A549 (cell line): ENCODE measurements at regions not wholly inside any gene's neighbourhood (a gene's known extent, or its start where the extent isn't known, plus 50 kb on each side); places are given as distances from the start of the nearest gene placed in this dataset.

Experiments
- CBX8 ChIP-seq: fragments of 200-600 bp; sonication (generic); IDR thresholded peaks from 2 replicates; pipeline ENCODE4 v1.6.1; 2016
- ESRRA ChIP-seq: fragments of 150-350 bp; IDR thresholded peaks from 2 replicates; pipeline ENCODE4 v1.6.1; 2014; ENCODE audit warnings: mild to moderate bottlenecking, low read length, borderline replicate concordance
- JUNB ChIP-seq: fragments of >200 bp; sonication (Bioruptor Twin); formaldehyde crosslinking; IDR thresholded peaks from 2 replicates; pipeline ENCODE4 v1.6.1; 2016
- KDM1A ChIP-seq: fragments of 200-600 bp; sonication (generic); IDR thresholded peaks from 2 replicates; pipeline ENCODE4 v1.6.1; 2016; ENCODE audit warnings: low read depth, mild to moderate bottlenecking
- POLR2A ChIP-seq: IDR thresholded peaks from 2 replicates; pipeline ENCODE4 v1.6.1; 2012; ENCODE audit warnings: mild to moderate bottlenecking, low read length
- SMC3 ChIP-seq: fragments of >200 bp; sonication (Bioruptor Twin); formaldehyde crosslinking; IDR thresholded peaks from 3 replicates; pipeline ENCODE4 v1.6.1; 2018; ENCODE audit warnings: inconsistent platforms
- TF ChIP-seq, protein P1 (sequence below): fragments of >200 bp; sonication (Bioruptor Twin); formaldehyde crosslinking; IDR thresholded peaks from 3 replicates; pipeline ENCODE4 v1.5.1; 2016
- TF ChIP-seq, protein P2 (sequence below): fragments of 150-350 bp; IDR thresholded peaks from 2 replicates; pipeline ENCODE4 v1.6.1; 2014; ENCODE audit warnings: low read depth, mild to moderate bottlenecking, low read length

DNA sequence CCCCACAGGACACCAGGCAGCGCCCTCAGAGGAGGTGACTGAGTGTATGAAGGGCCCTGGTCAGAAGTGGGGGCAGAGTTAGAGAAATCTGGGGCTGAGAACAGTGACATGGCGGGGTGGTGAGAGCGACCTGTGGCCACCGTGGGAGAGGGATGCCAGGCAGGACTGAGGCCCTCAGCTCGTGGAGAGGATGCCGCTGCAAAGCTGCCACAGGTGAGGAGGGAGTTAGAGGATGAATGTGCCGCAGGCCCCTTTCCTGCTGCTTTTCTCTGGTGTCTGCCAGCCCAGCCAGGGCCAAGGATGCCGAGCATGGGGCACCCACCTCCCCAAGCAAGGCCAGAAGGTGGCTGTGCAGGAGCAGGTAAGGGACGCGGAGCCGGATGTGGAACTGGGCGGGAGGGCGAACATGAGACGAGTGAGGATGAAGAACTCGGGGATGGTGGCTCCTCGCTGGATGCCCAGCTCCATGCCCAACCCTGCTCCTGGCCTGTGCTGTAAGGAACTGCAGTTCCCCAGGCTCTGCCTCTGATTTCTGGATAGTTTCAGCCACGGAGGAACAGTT is 269.2 kb upstream of the HDAC4 start:
- TF ChIP-seq, protein P1, sequence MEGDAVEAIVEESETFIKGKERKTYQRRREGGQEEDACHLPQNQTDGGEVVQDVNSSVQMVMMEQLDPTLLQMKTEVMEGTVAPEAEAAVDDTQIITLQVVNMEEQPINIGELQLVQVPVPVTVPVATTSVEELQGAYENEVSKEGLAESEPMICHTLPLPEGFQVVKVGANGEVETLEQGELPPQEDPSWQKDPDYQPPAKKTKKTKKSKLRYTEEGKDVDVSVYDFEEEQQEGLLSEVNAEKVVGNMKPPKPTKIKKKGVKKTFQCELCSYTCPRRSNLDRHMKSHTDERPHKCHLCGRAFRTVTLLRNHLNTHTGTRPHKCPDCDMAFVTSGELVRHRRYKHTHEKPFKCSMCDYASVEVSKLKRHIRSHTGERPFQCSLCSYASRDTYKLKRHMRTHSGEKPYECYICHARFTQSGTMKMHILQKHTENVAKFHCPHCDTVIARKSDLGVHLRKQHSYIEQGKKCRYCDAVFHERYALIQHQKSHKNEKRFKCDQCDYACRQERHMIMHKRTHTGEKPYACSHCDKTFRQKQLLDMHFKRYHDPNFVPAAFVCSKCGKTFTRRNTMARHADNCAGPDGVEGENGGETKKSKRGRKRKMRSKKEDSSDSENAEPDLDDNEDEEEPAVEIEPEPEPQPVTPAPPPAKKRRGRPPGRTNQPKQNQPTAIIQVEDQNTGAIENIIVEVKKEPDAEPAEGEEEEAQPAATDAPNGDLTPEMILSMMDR: no peak
- TF ChIP-seq SMC3 (no peak), POLR2A (no peak), ESRRA (no peak), KDM1A (no peak), CBX8 (no peak), JUNB (no peak)
- TF ChIP-seq, protein P2, sequence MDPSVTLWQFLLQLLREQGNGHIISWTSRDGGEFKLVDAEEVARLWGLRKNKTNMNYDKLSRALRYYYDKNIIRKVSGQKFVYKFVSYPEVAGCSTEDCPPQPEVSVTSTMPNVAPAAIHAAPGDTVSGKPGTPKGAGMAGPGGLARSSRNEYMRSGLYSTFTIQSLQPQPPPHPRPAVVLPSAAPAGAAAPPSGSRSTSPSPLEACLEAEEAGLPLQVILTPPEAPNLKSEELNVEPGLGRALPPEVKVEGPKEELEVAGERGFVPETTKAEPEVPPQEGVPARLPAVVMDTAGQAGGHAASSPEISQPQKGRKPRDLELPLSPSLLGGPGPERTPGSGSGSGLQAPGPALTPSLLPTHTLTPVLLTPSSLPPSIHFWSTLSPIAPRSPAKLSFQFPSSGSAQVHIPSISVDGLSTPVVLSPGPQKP: no peak
